ENCODE measurements at regions not wholly inside any gene's neighbourhood (a gene's known extent, or its start where the extent isn't known, plus 50 kb on each side); places are given as distances from the start of the nearest gene placed in this dataset.

DNA sequence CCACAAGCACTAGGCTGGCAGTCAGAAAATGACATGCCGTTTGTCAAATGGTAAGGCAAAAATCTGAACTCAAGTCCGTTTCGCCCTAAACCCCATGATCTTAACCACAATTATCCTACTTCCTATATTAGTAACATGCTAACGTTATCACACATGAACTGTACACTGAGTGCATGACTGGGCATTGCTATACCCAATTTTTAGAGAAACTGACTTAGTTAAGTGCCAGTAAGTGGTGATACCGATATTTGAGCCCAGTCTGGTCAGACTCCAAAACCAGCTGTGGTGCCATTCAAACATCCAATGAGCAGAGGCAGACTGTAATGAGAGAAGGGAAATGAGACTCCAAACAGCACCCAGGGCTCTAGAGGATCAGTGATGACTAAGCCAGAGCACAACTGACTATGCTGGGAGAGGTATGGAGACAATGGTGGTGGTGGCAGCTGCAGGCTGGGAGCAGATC lies 311.7 kb upstream of the PKDCC start:
- DNase-seq: peak; percentile 41

DNA sequence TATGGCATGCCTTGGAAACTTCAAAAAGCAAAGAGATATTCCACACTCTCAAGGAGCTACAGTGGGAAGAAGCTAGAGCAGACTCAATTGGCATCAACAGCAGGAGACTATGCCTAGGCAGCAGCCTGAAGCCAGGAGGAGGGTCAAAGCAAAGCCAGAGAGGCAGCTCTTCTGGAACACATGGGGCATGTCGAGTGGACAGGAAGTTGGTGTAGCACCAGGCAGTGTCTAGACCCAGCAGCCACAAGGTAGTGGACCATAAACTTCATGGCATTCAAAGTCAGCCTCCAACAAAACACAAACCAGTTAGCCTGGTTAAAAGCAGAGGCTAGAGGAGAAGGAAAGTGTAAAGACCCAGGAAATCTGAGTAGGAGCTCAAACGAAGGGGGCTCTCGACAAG lies 311.2 kb upstream of the PKDCC start:
- no peak for DNase-seq

DNA sequence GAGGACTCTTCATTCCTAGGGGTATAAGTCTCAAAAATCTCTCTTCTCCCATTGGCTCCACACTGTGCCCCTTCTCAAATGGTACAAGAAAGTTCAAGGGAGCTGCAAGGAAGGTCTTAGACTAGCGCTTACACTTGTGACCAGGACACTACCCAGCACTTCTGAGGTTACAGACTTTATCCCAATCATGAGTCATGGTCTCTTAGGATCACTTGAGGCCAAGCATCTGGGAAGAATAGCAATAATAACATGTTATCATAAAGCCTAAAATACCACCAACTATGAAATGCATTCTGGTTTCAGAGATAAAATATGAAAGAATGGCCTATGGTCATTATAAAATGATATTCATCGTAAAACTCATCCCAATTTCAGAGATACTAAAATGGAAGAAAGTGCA lies 309.9 kb upstream of the PKDCC start:
- DNase-seq: no peak

DNA sequence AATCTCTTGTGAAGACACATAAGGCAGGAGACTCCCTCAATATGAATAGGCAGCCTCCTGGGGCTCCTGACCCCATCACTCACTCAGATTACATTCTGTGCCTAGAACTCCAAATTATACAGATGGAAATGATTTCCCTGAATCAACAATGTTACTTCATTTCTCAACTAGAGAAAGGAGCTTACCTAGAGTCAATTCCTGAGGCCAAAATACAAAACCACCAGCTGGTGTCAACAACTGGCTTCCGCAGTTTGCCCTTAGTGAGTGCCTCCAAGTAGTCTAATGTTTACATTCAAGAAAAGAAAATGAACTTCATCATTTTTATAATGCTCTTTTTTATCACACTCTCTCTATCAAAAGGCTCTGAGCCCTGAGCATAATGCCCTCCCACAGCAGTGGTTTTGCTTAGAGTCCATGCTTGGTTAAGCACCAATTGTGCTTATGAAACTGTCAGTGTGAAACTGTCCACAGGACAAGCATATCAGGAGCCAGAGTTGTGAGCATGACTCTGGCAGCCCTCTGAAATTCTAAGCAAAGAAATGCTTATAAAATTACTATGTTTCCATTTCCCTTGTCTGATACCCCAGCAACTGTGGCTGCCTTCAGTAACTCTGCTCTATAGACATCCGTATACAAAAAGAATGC lies 305.7 kb upstream of the PKDCC start:
- no peak for DNase-seq

DNA sequence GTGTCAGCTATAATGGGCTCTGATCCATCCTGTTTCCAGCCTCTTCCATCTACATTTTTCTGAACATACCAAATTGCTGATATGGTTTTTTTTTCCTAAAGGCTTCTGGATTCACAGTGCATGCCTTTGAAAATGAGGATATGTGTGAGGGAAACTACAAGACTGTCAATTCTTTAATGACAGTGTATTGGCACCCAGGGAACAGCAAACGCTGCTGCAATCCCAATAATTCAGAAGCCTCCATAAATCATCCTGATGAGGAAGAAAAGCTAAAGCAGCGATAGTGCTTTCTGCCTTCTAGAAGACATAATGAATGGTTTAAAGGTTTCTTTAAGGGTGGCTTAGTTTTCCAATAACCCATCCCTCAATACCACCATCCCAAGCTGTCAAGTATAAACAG lies 304.5 kb upstream of the PKDCC start:
- no peak for DNase-seq

DNA sequence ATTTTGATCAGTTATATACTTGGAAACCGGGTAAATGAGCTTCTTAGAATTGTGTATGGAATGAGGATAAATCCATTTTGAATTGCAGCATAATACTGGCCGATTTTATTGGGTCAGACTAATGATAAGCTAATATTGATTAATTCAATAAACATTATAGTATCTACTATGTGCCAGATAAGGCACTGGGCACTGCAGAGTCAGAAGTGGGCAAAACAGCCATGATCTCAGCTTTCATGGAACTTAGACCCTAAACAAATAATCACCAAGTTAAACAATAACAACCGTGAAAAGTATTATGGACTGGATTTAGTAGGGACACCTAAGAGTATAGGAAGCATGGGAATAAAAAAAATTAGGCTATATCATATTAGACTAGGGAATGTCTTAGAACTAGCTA lies 297.0 kb upstream of the PKDCC start:
- no peak for DNase-seq

DNA sequence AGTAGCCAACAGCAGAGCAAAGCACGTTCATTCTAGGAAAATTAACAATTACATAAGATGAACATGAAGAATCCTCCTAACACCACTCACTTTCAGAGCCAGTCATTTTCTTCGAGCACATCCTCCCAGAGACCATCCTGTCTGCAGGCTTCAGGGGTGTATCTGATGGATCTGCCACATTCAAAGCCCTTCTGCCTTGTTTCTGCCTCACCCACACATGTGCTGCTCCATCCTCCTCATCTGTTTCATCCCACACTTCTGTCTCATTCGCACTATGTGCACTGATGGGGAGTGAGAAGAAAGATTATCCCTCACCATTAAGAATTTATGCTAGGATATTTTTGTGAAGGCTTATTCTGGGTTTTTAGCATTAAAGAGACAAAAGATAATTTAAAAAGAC lies 287.9 kb upstream of the PKDCC start:
- no peak for DNase-seq

DNA sequence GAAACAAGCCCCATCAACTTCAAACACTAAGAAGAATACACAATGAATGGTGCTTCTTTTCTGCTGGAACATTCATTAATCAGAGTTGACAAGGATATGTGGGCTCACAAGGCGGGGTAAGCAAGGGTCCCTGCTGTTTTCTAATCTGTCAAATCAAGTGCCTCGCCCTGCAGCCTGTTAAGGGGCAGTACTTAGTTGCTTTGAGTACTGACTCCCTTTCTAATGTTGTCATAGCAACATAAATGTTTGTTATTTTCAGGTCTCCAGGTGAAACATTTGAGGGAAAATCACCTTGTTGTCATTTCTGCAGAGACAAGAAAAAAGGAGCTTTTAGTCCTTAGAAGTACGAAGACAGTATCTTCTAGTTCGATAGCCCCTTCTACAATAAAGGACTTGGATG lies 284.7 kb upstream of the PKDCC start:
- no peak for DNase-seq

DNA sequence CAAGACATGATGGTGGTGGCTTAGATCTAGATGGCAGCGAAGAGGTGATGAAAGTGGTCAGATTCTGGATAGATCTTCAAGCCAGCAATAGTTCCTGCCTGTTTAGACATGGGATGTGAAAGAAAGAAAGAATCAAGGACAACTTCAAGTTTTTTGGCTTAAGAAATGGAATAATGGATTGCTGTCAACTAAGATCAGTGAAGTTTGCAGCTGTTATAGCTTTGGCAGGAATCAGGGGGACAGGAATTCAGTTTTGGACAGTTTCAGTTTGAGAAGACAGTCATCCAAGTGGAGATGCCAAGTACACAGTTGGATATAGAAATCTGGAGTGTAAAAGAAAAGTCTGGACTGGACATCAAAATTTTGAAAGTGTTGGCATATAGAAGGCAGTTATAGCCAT lies 283.7 kb upstream of the PKDCC start:
- no peak for DNase-seq

DNA sequence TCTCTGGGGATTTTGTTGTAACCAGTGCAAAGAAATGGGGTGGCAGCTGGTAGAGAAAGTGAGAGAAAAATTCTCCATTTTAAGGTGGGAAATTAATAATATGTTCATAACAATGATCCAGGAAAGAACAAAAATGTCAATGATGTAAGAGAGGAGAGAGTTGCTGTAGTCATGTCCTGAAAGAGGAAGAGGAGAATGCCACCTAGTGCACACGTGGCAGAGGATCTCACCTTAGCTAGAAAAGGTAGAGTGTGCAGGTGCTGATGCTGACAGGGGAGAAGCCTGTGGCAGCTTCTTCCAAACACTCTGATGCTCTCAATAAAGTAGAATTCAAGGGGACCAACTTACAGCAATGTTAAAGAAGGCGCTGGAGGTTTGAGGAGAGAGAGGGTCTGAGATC lies 282.9 kb upstream of the PKDCC start:
- DNase-seq: no peak

DNA sequence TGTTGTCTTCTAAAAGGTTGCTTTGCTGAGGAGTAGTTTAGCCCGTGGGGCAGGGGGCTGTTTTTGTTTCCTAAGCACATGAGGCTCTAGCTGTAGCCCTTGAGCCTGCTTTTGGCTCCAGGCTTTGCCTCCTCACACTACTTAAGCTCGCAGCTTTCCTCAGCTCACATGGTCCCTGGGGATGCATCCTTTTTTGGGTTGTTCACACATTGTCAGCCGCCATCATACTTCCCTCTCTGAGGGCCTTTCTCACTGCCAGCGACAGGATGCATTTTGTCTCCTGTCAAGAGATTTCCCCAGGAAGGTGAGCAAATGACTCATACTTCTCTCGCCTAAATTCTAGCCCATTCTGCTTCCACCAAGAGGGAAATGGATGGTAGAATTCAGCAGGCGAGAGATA lies 279.5 kb upstream of the PKDCC start:
- DNase-seq: no peak

DNA sequence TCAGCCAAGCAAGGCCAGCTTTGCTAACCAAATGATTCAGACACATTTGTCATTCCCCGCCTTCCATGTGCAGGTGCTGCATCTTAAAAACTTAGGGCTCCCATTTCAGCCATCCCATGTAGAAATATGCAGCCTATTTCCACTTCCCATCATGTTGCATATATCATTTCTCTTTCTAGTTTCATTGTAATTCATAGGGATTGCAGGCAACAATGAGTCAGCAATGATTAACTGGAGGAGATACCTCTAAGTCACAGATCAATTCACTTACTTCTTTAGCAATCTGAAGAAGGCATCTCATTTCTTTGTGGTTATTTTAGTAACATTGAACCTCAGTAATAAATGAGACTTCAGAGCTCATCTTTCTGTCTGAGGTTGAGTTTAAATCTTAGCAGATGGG lies 276.1 kb upstream of the PKDCC start:
- no peak for DNase-seq

DNA sequence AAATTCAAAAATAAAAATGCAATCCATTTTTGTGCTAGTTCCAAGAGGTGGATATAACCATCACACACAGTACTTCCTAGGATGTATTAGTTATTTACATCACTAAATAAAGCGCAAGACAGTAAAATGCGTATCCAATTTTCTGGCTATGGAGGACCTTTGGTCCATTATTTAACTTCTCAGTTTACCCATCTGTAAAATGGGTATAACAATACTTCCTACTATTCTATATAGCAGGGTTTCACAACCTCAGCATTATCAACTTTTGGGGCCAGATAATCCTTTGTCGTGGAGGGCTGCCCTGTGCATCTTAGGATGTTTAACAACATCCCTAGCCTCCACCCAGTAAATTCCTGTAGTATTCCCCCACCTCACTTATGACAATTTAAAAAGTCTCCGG lies 275.1 kb upstream of the PKDCC start:
- no peak for DNase-seq

DNA sequence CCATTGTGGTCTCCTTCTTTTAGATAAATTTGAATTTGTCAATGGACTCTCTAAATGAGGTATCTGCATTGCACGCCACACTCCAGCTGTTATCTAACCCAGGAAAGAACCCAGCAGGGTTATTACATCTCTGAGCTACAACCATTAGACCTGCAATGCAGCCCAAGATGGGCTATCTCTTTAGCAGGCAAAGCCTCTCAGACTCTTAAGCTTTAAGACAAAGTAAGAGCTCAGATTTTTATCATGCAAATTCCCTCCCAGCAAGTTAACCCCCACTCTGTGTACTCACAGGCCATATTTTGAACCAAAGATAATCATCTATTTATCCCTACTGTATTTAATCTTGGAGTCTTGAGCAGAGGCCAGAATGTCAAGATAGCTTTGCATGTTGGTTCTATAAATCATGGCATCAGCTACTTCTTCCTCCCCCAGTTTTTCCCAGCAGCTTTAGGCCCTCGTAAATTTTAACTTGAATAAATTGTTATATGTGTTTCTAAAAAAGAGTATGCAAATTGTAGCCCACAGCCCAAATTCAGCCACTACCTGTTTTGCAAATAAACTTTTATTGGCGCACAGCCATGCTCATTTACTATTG lies 273.7 kb upstream of the PKDCC start:
- DNase-seq: no peak

DNA sequence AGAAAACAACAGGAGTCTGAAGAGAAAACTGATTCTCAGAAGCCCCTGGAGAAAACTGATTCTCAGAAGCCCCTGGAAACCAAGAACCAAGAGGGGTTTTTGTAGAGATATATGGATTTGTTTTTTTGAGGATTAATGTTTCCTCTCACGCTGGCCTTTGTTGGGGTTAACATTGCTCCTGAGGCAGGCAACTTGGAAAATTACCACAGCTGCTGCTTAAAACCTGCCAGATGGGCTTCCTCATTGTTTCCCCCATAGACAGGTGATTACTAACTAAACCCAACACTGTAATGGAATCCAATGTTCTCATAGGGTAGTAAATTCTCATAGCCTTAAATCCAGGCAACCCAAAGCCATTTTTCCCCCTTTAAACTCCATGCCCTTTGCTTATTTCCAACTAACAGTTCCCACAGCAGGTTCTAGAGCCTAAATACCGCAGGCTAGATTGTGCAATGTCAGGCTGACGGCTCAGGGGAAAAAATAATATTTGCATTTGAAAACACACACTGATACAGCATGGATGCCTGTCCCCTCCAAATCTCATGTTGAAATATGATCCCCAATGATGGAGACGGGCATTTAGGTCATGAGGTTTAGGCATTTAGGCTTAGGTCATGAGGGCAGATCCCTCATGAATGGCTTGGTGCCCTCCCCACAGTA lies 272.3 kb upstream of the PKDCC start:
- no peak for DNase-seq

DNA sequence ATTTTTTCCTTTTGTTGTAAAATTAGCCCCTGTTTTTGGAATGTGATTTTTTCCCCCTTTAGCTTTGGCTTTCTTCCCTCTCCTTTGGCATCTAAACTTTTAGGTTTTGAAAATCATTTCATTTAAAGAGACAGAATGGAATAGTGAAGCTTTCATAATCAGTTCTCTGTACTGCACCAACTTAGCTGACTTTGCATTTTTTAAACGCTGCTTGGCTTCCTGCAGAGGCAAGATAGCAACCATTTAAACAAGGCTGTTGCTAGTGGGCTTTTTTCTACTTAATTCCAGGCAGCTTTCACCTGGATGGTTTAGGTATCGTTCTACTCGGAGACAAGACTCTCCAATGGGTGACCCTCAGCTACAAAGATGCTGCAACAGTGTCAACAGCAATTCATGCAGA lies 267.9 kb upstream of the PKDCC start:
- no peak for DNase-seq

DNA sequence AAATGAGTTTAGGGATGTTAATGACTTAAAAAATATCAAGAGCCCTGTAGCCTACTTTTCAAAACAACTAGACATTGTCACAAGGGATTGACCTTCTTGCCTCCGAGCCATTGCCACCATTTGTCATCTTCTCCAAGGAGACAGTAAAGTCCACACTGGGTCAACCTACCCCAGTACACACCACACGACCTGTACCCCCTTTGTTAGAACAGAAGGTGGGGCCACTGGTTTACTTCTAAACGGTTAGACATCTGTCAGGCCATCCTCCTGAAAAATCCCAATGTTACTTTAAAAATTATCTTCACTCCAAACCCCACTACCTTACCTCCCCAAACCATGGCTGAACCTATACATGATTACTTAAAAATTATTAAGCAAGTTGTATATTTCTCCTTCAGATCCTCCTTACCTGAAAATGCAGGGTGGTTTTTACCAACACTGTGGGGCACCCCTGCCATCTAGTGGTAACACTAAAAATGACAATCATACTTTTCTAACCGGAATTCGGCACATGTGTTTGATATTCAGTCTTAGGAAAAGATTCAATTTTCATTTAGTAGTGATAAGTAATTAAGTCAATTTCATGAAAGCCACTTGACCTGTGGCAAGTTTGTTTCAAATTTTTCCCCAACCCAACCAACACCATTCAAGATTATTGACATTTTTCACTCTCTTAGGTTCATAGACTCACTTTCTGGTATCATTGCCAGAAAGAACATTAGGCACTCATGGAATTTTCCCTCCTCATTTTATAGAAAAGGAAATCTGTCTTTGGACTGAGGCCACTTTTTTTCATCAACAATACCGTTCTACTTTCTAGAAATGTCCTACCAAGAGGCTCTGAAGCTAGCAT lies 265.3 kb upstream of the PKDCC start:
- peak; percentile 17 for DNase-seq

DNA sequence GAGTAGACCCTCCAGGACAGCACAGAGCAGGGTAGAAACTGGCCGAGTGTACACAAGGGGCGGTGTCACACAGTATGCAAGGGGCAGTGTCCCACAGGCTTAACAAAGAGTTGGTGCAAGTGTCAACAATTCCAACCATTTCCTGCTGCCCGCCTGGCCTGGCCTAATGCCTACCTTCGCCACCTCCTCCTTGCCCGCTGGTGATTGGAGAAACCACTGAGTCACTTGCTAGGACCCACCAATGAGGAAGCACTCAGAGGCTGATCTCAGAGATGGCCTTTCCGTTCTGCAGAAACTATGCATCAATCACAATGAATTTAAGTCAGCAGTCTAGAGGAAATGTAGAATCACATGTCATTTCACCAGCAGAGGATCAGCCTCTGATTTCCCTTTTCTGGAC lies 263.3 kb upstream of the PKDCC start:
- DNase-seq: no peak

DNA sequence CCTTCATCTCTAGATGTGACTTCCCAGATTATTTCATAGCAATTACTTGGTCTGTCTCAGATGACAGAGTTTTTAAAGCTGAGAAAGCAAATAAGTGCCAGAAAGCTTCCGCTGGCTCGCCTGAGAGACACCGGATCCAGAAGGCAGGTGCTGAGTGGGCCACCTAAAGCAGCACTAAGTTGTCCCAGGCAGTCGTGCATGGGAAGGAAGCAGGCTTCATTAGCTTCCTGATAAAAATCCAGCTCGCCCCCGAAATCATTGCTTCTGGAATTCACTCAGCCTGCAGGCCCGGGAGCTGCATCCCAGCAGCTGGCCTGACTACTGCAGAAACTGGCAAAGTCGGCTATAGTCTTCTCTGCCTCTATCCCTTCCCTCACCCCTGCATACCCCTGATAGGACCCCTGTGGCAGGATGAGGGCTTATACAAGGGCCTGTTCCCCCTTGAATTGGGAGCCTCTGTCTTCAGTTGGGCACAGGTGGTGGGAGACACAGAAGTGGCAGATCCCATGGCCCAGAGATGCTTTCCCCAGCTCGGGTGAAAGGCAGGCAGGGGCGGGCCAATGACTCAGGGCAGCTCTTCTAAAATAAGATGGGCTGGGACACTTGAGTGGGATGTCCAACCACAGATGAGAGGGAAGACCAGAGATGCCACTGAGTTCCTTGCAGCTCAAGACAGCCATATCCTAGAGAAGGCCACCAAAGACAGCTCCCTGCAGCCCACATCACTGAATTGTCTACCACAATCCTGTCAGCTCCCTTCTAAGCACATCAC lies 262.4 kb upstream of the PKDCC start:
- no peak for DNase-seq

DNA sequence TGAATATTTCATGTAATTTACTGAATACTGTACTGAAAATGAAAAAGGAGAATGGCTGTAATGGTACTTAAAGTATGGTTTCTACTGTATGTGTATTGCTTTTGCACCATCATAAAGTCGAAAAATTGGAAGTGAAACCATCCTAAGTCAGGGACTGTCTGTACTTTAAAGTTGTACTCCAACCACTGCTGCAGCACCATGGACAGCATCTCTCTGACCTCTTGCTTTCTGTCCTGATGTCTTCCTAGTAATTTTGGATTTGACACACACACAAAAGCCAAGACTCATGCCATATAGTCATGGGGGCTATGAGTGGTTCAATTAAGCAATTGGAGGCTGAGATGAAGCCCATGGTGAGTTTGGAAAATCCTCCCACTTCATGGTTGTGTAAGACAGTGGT lies 256.3 kb upstream of the PKDCC start:
- peak; percentile 22 for DNase-seq

DNA sequence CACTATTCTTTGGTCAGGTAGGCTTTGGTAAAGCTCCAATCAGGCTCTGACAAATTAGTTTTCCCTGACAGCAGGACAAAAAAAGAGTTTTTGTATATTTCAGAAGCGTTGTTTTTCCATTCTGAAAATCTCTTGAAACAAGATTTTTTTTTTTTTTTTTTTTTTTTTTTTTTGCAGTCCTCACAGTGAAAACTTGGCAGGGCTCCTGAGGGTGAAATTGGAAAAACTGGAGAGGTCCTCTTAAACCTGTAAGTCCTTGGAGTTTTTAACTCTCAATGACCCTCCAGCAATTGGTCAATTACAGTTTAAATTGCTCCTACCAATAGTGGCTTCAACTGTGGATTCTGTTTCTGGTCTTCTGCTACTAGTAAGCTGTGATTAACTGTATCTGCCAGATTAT lies 244.5 kb upstream of the PKDCC start:
- no peak for DNase-seq

DNA sequence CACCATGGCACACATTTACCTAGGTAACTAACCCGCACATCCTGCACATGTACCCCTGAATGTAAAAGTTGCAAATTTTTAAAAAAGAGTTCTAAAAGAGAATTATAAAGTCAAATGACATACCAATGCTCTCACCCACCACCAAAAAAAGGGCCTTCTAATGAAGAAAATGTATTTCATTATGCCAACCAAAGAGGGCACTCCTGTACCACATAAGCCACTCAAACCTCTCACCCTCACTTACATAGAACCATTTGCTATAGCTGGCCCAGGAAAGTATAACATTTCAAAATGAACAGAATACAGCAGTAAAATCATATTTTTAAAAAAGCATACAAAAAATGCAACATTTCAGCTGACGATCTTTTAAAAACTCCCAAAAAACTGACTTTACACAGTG lies 241.5 kb upstream of the PKDCC start:
- no peak for DNase-seq

DNA sequence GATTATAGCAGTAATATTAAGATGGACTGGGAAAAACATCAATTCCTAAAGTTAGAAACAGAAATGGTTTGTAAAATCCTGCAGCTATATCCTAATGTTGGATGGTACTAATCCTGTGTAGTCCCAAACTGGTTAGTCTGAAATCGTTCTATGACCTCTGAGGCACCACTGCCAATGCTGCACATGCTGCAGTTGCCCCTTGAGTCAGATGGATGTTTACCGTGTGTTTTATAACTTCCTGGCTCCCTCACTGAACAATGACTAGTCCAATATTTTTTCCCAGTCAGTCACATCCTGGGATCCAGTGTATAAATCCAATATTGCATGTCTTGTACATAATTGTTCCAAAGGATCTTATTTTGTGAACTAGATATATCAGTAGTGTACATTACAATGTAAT lies 226.7 kb upstream of the PKDCC start:
- DNase-seq: no peak

All from HCEC 1CT (cell line).